Loucy (cell line): ENCODE measurements at regions not wholly inside any gene's neighbourhood (a gene's known extent, or its start where the extent isn't known, plus 50 kb on each side); places are given as distances from the start of the nearest gene placed in this dataset.

Experiments
- H2AFZ ChIP-seq: fragments of 200-600 bp; sonication (generic); 2 replicates; pipeline ENCODE4 v1.6.0; 2016; ENCODE audit warnings: antibody characterized with exemption, mild to moderate bottlenecking, low read length, moderate library complexity
- H3F3A ChIP-seq: fragments of 200-600 bp; 2 replicates; pipeline ENCODE4 v1.6.0; 2016; ENCODE audit warnings: antibody characterized with exemption, low read depth, mild to moderate bottlenecking
- H3K27me3 ChIP-seq: fragments of 200-600 bp; sonication (generic); 2 replicates; pipeline ENCODE4 v1.6.1; 2014; ENCODE audit warnings: low read length, mild to moderate bottlenecking; ENCODE audit not compliant: insufficient read depth, poor library complexity, severe bottlenecking
- H3K36me3 ChIP-seq: fragments of 200-600 bp; sonication (generic); 2 replicates; pipeline ENCODE4 v1.6.1; 2016; ENCODE audit warnings: low read length; ENCODE audit not compliant: insufficient read depth
- H3K4me1 ChIP-seq: fragments of 200-600 bp; sonication (generic); 2 replicates; pipeline ENCODE4 v1.5.1; 2014; ENCODE audit warnings: low read length, mild to moderate bottlenecking; ENCODE audit not compliant: insufficient read depth, poor library complexity, severe bottlenecking
- H3K4me2 ChIP-seq: fragments of 200-600 bp; sonication (generic); 2 replicates; pipeline ENCODE4 v1.6.0; 2014; ENCODE audit warnings: antibody characterized with exemption, low read length, low read depth, mild to moderate bottlenecking; ENCODE audit not compliant: poor library complexity, severe bottlenecking
- H3K4me3 ChIP-seq: fragments of 200-600 bp; sonication (generic); 2 replicates; pipeline ENCODE4 v1.5.1; 2014; ENCODE audit warnings: low read length, mild to moderate bottlenecking, mixed read lengths; ENCODE audit not compliant: poor library complexity, severe bottlenecking
- H3K79me2 ChIP-seq: fragments of 200-600 bp; sonication (generic); 2 replicates; pipeline ENCODE4 v1.6.1; 2014; ENCODE audit warnings: low read length; ENCODE audit not compliant: insufficient read depth
- H3K9ac ChIP-seq: fragments of 200-600 bp; sonication (generic); 2 replicates; pipeline ENCODE4 v1.6.0; 2014; ENCODE audit warnings: mild to moderate bottlenecking, low read depth, low read length, moderate library complexity; ENCODE audit not compliant: poor library complexity, severe bottlenecking
- H3K9me2 ChIP-seq: fragments of 200-600 bp; sonication (generic); replicated peaks from 2 replicates; pipeline ENCODE4 v1.6.1; 2016; ENCODE audit warnings: low read depth, low read length, mixed read lengths
- H3K9me3 ChIP-seq: fragments of 200-600 bp; sonication (generic); 2 replicates; pipeline ENCODE4 v1.6.1; 2014; ENCODE audit warnings: mild to moderate bottlenecking, antibody characterized with exemption, low read length, low read depth; ENCODE audit not compliant: insufficient read depth
- H4K20me1 ChIP-seq: fragments of 200-600 bp; sonication (generic); 2 replicates; pipeline ENCODE4 v1.6.0; 2014; ENCODE audit warnings: antibody characterized with exemption, low read length, mild to moderate bottlenecking; ENCODE audit not compliant: insufficient read depth, poor library complexity, severe bottlenecking
- EZH2phosphoT487 ChIP-seq: fragments of 200-600 bp; IDR thresholded peaks from 2 replicates; pipeline ENCODE4 v1.6.1; 2018; ENCODE audit warnings: antibody characterized with exemption, mild to moderate bottlenecking, moderate library complexity, borderline replicate concordance
- TF ChIP-seq, protein P1 (sequence below): fragments of 200-600 bp; sonication (generic); conservative IDR thresholded peaks from 2 replicates; pipeline ENCODE4 v1.5.1; 2014; ENCODE audit warnings: mild to moderate bottlenecking, antibody characterized with exemption, low read length

- H3K4me2 ChIP-seq: no peak overlapping the region
- TF ChIP-seq, protein P1, sequence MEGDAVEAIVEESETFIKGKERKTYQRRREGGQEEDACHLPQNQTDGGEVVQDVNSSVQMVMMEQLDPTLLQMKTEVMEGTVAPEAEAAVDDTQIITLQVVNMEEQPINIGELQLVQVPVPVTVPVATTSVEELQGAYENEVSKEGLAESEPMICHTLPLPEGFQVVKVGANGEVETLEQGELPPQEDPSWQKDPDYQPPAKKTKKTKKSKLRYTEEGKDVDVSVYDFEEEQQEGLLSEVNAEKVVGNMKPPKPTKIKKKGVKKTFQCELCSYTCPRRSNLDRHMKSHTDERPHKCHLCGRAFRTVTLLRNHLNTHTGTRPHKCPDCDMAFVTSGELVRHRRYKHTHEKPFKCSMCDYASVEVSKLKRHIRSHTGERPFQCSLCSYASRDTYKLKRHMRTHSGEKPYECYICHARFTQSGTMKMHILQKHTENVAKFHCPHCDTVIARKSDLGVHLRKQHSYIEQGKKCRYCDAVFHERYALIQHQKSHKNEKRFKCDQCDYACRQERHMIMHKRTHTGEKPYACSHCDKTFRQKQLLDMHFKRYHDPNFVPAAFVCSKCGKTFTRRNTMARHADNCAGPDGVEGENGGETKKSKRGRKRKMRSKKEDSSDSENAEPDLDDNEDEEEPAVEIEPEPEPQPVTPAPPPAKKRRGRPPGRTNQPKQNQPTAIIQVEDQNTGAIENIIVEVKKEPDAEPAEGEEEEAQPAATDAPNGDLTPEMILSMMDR: no peak
- TF ChIP-seq EZH2phosphoT487: no peak
- H3K9me2 ChIP-seq: no peaks in the 10 kb centered on the region
- no peaks in the 10 kb centered on the region for H3K9me3 ChIP-seq
- no peaks in the 10 kb centered on the region for H3F3A ChIP-seq
- H4K20me1 ChIP-seq: no peaks in the 10 kb centered on the region
- no peaks in the 10 kb centered on the region for H3K79me2 ChIP-seq
- H3K27me3 ChIP-seq: no peaks in the 10 kb centered on the region
- H3K4me1 ChIP-seq: no peaks in the 10 kb centered on the region
- no peak overlapping the region for H2AFZ ChIP-seq
- no peaks in the 10 kb centered on the region for H3K36me3 ChIP-seq
- no peak overlapping the region for H3K9ac ChIP-seq
- H3K4me3 ChIP-seq: no peak overlapping the region
Observed at GRCh38 chr3:72186400-72186855, 401.5 kb upstream of the PROK2 start.

DNA sequence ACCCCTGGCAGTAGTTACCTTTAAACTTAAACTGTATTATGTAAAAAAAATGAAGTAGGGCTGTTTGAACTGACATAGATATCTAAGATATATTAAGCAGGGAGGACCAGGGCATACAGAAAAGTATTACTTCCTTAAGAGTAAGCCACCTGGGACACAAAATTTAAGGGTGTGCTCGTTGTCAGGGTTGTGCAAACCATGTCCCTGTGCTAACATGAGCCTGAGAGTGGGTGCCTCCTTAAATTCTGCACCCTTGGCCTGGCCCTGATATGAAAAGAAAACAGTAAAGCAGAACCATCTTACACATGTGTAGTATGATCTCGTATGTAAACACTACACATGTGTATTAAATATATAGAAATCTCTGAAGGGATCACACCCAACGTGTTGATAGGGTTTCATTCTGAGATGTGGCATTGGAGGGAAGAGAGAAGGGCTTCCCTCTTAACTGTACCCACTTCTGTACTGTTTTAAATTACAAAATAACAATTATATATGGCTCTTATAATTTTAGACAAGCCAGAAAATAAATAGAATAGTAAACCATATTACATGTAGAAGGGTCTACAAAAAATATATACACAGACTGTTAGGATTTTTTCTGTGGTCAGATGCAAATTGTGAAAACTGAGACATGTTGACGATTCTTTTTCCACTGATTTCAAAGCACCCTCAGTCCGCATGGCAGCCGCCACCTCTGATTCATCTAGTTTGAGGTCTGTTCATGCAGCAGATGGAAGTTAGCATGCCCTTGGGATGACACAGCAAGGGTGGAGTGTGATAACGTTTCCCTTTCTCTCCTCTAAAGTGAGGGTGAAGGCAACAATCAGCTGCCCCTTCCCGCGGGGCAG is 400.8 kb upstream of the PROK2 start:
- no peak overlapping the region for H3K4me2 ChIP-seq
- H3K4me3 ChIP-seq: no peak overlapping the region
- no peaks in the 10 kb centered on the region for H4K20me1 ChIP-seq

GRCh38 chr3:72183489-72183888 is 398.5 kb upstream of the PROK2 start:
- no peaks in the 10 kb centered on the region for H3K79me2 ChIP-seq
- no peaks in the 10 kb centered on the region for H3F3A ChIP-seq
- no peak overlapping the region for H2AFZ ChIP-seq
- peaks cover 6% of the 10 kb centered on the region for H3K4me1 ChIP-seq
- no peaks in the 10 kb centered on the region for H4K20me1 ChIP-seq
- H3K9me2 ChIP-seq: no peaks in the 10 kb centered on the region
- no peak for TF ChIP-seq EZH2phosphoT487
- TF ChIP-seq, protein P1: no peak
- H3K36me3 ChIP-seq: no peaks in the 10 kb centered on the region
- no peaks in the 10 kb centered on the region for H3K9me3 ChIP-seq
- no peak overlapping the region for H3K4me3 ChIP-seq
- no peaks in the 10 kb centered on the region for H3K27me3 ChIP-seq
- no peak overlapping the region for H3K9ac ChIP-seq
- H3K4me2 ChIP-seq: no peak overlapping the region

More for the DNA sequence above, 400.8 kb upstream of the PROK2 start:
- Histone ChIP-seq H3K27me3 (no peaks in the 10 kb centered on the region), H3K9ac (no peak overlapping the region), H3K36me3 (no peaks in the 10 kb centered on the region), H3F3A (no peaks in the 10 kb centered on the region), H3K9me2 (no peaks in the 10 kb centered on the region), H3K9me3 (no peaks in the 10 kb centered on the region), H3K79me2 (no peaks in the 10 kb centered on the region), H2AFZ (no peak overlapping the region), H3K4me1 (no peaks in the 10 kb centered on the region)
- no peak for TF ChIP-seq EZH2phosphoT487
- TF ChIP-seq, protein P1: no peak
